ENCODE measurements at regions not wholly inside any gene's neighbourhood (a gene's known extent, or its start where the extent isn't known, plus 50 kb on each side); places are given as distances from the start of the nearest gene placed in this dataset.

- Histone ChIP-seq H3K4me3 (no peak overlapping the region), H3K4me1 (ENCODE audit: low read depth) (no peaks in the 10 kb centered on the region), H3K36me3 (ENCODE audit: low read depth) (no peaks in the 10 kb centered on the region), H3K9me3 (peaks cover 54% of the 10 kb centered on the region)
- intact Hi-C loops (cut with DNase I, micrococcal nuclease) = no loop called here
- no peak for ATAC-seq
- no peak for DNase-seq
- TF ChIP-seq CTCF (IDR thresholded peaks at IDR 0.05) = no peak
Measured at GRCh38 chr11:37511425-37511933, 913.4 kb upstream of the RAG2 start.

- H3K4me3 ChIP-seq = no peak overlapping the region
- peaks cover 47% of the 10 kb centered on the region for H3K9me3 ChIP-seq
- intact Hi-C loops (cut with DNase I, micrococcal nuclease) = no loop called here
- H3K4me1 ChIP-seq (ENCODE audit: low read depth) = no peaks in the 10 kb centered on the region
- ATAC-seq = no peak
- no peak for TF ChIP-seq CTCF (IDR thresholded peaks at IDR 0.05)
- H3K36me3 ChIP-seq (ENCODE audit: low read depth) = no peaks in the 10 kb centered on the region
- DNase-seq = no peak
Measured at GRCh38 chr11:37509506-37509905, 911.5 kb upstream of the RAG2 start.

- no peak for ATAC-seq
Measured at GRCh38 chr11:37506531-37506930, 908.5 kb upstream of the RAG2 start.

GRCh38 chr11:37505406-37505805, 907.4 kb upstream of the RAG2 start:
- DNase-seq = no peak
- intact Hi-C loops (cut with DNase I, micrococcal nuclease) = no loop called here
- no peak for ATAC-seq

More at GRCh38 chr11:37506531-37506930, 908.5 kb upstream of the RAG2 start:
- intact Hi-C loops (cut with DNase I, micrococcal nuclease) = no loop called here
- H3K9me3 ChIP-seq = peaks cover 31% of the 10 kb centered on the region
- DNase-seq = no peak
- H3K4me1 ChIP-seq (ENCODE audit: low read depth) = no peaks in the 10 kb centered on the region
- no peaks in the 10 kb centered on the region for H3K36me3 ChIP-seq (ENCODE audit: low read depth)
- no peak overlapping the region for H3K4me3 ChIP-seq
- TF ChIP-seq CTCF (IDR thresholded peaks at IDR 0.05) = no peak

GRCh38 chr11:37504921-37505320, 906.9 kb upstream of the RAG2 start:
- ATAC-seq (no peak), DNase-seq (no peak)
- H3K36me3 ChIP-seq (ENCODE audit: low read depth) = no peaks in the 10 kb centered on the region
- H3K4me3 ChIP-seq = no peak overlapping the region
- peaks cover 30% of the 10 kb centered on the region for H3K9me3 ChIP-seq
- H3K4me1 ChIP-seq (ENCODE audit: low read depth) = no peaks in the 10 kb centered on the region
- intact Hi-C loops (cut with DNase I, micrococcal nuclease) = no loop called here
- no peak for TF ChIP-seq CTCF (IDR thresholded peaks at IDR 0.05)

More at GRCh38 chr11:37505406-37505805, 907.4 kb upstream of the RAG2 start:
- Histone ChIP-seq H3K36me3 (ENCODE audit: low read depth) (no peaks in the 10 kb centered on the region), H3K4me3 (no peak overlapping the region), H3K9me3 (peaks cover 30% of the 10 kb centered on the region), H3K4me1 (ENCODE audit: low read depth) (no peaks in the 10 kb centered on the region)
- TF ChIP-seq CTCF (IDR thresholded peaks at IDR 0.05) = no peak

- ATAC-seq (no peak), DNase-seq (no peak)
Measured at GRCh38 chr11:37504060-37504611, 906.1 kb upstream of the RAG2 start.

More at GRCh38 chr11:37504060-37504611, 906.1 kb upstream of the RAG2 start:
- no peak overlapping the region for H3K4me3 ChIP-seq
- H3K36me3 ChIP-seq (ENCODE audit: low read depth) = no peaks in the 10 kb centered on the region
- TF ChIP-seq CTCF (IDR thresholded peaks at IDR 0.05) = no peak
- H3K4me1 ChIP-seq (ENCODE audit: low read depth) = no peaks in the 10 kb centered on the region
- H3K9me3 ChIP-seq = peaks cover 30% of the 10 kb centered on the region
- intact Hi-C loops (cut with DNase I, micrococcal nuclease) = no loop called here

All from mucosa of descending colon (tissue), 3 donors.